DMS153 treated with DMSO at 0.1 percent for 48 hours (cell line): ENCODE measurements at regions not wholly inside any gene's neighbourhood (a gene's known extent, or its start where the extent isn't known, plus 50 kb on each side); places are given as distances from the start of the nearest gene placed in this dataset.
"Not testable (repeated sequence)": the region's sequence is repeated elsewhere in the genome, so short reads cannot be mapped to it uniquely, and the experiment has no call there.

Source experiments
- DNase-seq: peaks from one replicate; lab custom pipeline; 2025; ENCODE audit not compliant: unreplicated experiment; lab: John Stamatoyannopoulos, UW

DNA sequence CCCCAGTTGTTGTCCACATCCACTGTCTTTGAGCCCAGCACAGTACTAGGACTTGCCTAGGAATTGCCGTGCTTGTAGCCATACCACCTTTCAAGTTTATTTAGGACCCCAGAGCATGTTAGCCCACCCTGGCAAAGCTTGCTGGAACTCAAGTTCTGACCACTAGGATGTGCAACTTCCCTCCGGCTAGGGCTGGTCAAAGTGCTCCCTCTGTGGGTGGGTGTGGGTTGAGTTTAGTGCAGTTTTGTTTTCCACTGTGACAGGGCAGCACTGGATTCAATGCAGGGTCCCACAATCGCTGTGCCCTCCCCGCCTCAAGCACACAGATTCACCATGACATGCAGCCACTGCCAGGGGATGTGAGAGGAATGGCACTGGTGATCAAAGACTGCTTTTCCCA lies 96.0 kb downstream of the RASGEF1B start:
- DNase-seq: no peak

GRCh38 chr4:81369886-81370285 lies 101.8 kb downstream of the RASGEF1B start:
- no peak for DNase-seq

DNA sequence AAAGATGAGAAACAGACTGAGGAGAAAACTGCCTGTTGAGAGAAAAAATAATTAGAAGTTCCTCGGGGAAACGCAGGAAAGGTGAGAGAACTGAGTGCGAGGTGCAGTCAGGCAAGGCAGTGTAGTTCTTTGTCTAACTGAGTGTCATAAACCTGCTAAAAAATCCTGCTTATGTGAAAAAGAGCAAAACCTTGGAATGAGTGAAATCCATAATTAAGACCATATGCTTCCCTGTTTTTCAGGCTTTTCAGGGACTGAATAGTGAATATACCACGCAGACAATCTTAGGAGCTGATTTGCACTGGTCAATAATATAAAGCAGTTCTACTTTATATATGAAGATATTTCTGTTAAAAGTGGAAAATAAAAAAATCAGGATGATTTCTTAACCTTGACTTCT lies 104.9 kb downstream of the RASGEF1B start:
- DNase-seq: no peak

GRCh38 chr4:81360737-81361136 lies 111.0 kb downstream of the RASGEF1B start:
- no peak for DNase-seq

- DNase-seq: no peak
These were observed 112.5 kb downstream of the RASGEF1B start for GRCh38 chr4:81359207-81359606.

DNA sequence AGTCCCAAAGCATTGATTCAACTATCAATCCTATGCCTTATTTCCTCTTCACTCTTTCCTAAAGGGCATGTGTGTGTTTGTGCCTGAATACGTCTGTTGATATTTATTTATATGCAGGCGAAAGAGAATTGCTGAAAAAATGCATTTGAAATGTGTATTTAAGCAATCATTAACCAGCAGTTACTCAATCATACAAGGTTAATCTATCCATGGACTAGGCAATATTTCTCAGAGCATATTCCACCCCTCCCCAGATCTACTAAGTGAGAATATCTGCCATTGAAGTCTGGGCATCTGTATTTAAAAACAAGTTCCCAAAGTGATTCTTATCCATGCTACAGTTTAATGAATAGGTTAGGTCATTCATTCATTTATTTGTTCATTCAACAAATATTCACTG lies 113.6 kb downstream of the RASGEF1B start:
- no peak for DNase-seq

DNA sequence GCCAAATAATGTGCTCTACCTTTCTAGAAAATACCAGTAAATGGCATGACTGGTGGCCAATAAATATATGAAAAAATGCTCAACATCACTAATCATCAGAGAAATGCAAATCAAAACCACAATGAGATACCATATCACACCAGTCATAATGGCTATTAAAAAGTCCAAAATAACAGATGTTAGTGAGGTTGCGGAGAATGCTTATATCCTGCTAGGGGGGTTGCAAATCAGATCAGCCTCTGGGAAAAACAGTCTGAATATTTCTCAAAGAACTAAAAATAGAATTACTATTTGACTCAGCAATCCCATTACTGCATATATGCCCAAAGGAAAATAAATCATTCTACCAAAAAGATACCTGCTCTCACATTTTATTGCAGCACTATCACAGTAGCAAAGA lies 115.1 kb downstream of the RASGEF1B start:
- no peak for DNase-seq

- DNase-seq: no peak
These were observed 116.6 kb downstream of the RASGEF1B start for GRCh38 chr4:81355136-81355535.

DNA sequence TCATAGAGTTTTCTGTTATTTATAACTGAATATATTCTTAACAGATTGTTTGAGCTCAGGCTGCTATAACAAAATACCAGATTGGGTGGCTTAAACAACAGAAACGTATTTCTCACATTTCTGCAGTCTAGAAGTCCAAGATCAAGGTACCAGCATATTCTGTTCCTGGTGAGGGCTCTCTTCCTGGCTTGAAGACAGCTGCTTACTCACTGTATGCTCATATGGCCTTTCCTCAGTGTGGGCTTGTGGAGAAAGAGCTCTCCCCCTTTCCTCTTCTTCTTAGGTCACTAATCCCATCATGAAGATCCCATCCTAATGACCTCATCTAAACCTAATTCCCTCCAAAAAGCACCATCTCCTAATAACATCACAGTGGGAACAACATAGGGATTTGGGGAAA lies 117.8 kb downstream of the RASGEF1B start:
- DNase-seq: no peak

GRCh38 chr4:81352446-81352835 lies 119.3 kb downstream of the RASGEF1B start:
- DNase-seq: no peak

DNA sequence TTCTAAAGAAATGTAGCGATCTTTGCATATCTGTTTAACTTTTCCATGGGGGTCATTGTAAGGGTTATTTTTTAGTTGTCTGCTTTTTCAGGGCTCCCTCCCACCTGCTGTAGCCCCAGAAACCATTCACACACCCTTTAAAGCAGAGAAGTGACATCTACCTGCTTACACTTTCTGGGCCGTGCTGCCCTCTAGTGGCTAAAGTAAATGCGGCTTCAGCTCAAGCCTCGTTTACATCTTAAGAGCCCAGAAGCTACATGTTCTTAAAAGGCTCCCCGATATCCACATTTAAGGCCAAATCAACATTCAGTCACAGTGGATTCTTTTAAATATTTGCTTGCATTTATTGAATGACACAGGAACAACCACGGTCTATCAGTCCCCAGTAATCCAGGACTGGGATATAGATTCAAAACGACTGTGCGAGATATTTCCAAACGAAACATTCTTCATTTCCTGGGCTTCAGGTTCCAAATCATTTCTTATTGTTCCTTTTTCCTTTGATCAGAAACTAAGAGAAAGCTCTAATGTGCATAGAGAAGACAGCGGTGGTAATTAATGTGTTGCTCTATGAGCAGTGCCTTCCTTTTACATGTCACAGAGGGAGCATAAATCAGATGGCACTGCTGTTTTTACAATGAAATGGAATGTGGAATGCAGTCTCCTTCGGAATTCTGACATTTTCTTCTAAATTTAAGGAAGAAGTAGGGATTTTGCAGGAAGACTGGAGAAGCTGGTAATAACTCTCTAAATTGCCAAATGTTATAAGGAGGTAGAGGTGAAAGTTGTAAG lies 119.9 kb downstream of the RASGEF1B start:
- peak; percentile 63 for DNase-seq

- DNase-seq: no peak
These were observed 121.7 kb downstream of the RASGEF1B start for GRCh38 chr4:81350040-81350439.

- DNase-seq: no peak
These were observed 123.0 kb downstream of the RASGEF1B start for GRCh38 chr4:81348778-81349094.

DNA sequence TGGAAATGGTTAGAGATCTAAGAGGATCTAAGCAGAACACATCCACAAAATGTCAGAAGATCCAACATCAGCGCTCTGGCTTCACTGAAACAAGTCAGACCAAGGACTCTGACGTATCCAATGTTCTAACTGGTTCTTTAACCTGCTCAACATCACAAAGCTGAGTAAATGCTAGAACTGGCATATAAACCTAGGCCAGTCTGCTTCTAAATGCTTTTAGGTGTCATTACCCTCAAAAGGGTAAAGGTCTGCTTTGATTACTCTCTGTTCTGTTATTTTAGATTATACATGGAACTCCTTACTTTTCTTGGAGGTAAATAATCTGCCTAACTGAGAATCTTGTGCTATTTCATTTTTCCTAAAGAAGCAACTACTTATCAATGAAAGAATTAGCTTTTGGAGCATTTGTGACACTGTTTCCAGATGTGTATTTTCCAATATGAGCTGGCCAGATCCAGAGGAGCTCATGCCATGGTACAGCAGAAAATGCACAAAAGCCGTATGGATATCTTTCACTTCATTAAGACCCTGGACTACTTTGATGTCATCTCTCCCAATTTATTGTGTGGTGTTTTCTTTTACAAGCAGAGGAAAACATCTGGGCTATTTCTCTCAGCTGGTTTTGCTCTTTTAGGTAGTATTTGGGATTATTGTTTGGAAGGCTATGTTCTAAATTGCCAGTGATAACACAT lies 123.5 kb downstream of the RASGEF1B start:
- no peak for DNase-seq

DNA sequence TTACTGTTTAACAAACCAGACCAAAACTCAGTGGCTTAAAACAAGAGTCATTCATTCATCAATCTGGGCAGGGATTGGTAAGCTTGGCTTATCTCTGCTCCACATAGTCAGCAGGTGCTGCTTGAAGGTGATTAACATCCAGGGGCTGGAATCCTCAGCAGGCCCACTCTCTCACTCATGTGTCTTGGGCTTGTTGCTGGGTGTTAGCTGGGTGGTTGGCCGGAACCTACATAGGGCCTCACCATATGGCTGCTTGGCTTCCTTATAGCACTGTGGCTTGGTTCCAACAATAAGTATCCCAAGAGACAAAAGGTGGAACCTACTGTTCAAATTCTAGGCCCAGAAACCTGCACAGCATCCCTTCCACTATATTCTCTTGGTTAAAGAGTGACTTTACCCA lies 125.0 kb downstream of the RASGEF1B start:
- no peak for DNase-seq

DNA sequence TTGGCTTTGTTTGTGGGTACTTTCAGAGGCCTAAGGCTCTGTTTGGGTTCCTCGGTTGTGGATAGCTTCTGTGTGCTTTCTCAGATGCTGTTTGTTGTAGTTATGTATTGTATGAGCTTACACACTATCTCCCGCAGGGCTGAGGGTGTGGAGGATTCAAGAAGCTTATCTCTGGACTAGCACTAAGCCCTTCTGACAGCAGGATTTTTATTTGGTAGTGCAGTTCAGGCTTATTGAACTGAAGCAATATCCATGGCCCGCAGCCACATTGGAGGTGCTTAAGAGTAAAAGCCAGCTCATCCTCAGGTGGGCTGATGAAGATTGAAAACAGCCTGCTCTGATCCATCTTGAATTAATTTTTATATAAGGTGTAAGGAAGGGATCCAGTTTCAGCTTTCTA lies 128.2 kb downstream of the RASGEF1B start:
- DNase-seq: no peak

GRCh38 chr4:81343046-81343445 lies 128.0 kb upstream of the PRKG2 start:
- DNase-seq: no peak

GRCh38 chr4:81337211-81337610 lies 122.2 kb upstream of the PRKG2 start:
- DNase-seq: no peak

DNA sequence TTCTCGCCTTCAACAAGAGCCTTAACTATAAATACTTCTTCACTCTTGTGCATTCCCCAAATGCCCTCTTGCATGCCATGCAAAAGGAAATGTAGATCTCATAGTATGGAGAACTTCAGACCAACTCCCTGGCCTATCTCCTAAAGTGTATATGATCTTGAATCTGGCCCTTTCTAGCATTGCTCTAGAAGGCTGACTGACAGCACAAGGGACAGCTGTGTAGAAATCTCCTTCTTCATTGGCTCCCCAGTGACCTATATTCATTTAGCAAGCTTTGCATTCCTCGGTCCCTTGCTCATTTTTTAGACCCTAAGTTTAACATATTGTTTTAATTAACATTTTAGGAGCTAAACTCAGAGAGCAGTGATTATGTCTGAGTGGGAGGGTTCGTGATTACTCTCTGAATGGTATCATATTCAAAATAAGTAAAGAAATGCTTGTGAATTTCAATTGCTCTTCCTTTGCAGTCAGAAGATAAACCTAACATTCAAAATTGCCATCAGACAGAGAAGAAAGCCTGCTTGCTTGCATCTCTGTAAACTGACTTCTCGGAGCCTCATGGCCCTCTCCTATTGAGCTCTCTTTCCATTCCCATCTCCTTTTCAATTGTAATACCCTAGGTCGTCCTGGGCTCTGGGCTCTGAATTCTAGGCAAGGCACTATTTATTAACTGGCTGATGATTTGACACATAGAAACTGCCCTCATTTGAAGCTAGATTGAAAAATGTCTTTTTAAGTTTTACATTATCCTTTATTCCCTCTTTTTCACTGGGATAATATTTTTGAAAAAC lies 120.3 kb upstream of the PRKG2 start:
- DNase-seq: no peak

DNA sequence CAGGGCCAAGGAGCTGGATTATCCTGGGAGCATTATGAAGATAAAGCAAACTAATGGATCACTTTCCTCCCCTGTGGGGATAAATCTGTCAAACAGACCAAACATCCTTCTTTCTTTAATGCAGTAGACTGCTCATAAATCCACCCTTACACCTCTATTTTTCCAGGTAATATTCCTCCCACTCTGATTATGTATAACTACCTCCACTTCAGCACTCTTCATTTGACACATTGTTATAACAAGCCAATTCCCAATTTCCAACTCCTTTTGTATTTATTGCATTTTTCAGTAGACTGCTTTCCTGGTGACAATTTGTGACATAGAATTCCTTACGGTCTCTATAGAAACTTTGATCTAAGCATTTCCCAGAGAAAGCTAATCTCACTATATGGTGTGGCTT lies 115.0 kb upstream of the PRKG2 start:
- DNase-seq: no peak

- no peak for DNase-seq
These were observed 111.6 kb upstream of the PRKG2 start for GRCh38 chr4:81326581-81326980.

- not testable (repeated sequence) for DNase-seq
These were observed 109.6 kb upstream of the PRKG2 start for GRCh38 chr4:81324594-81324993.
